Stimulated activated naive CD8-positive, alpha-beta T cell treated with anti-CD3 and anti-CD28 coated beads, Interleukin-15, Interleukin-2, amounts not matched to agents 100 ng/mL and 50 ng/mL, for 24 hours (primary cell): ENCODE measurements at regions not wholly inside any gene's neighbourhood (a gene's known extent, or its start where the extent isn't known, plus 50 kb on each side); places are given as distances from the start of the nearest gene placed in this dataset.
"Not testable (repeated sequence)": the region's sequence is repeated elsewhere in the genome, so short reads cannot be mapped to it uniquely, and the experiment has no call there.

Experiments used
- H3K27ac Mint-ChIP-seq: one replicate; pipeline ENCODE4 v1.8.0; 2021; ENCODE audit warnings: mild to moderate bottlenecking, mixed read lengths
- H3K27me3 Mint-ChIP-seq: one replicate; pipeline ENCODE4 v1.8.0; 2021; ENCODE audit warnings: mixed read lengths
- H3K36me3 Mint-ChIP-seq: one replicate; pipeline ENCODE4 v1.8.0; 2021; ENCODE audit warnings: low read depth, mixed read lengths
- H3K4me1 Mint-ChIP-seq: one replicate; pipeline ENCODE4 v1.8.0; 2021; ENCODE audit warnings: low read depth, mixed read lengths
- H3K4me3 Mint-ChIP-seq: one replicate; pipeline ENCODE4 v1.8.0; 2021; ENCODE audit warnings: mild to moderate bottlenecking, mixed read lengths
- H3K9me3 Mint-ChIP-seq: one replicate; pipeline ENCODE4 v1.8.0; 2021; ENCODE audit warnings: mixed read lengths

- no peaks in the 10 kb centered on the region for H3K36me3 Mint-ChIP-seq
- H3K27me3 Mint-ChIP-seq: no peaks in the 10 kb centered on the region
- no peaks in the 10 kb centered on the region for H3K4me1 Mint-ChIP-seq
- no peak overlapping the region for H3K27ac Mint-ChIP-seq
- H3K4me3 Mint-ChIP-seq: no peak overlapping the region
- peaks cover 25% of the 10 kb centered on the region for H3K9me3 Mint-ChIP-seq
These were observed 783.8 kb downstream of the SORCS1 start for GRCh38 chr10:106380706-106381105.

- no peak overlapping the region for H3K27ac Mint-ChIP-seq
- no peaks in the 10 kb centered on the region for H3K4me1 Mint-ChIP-seq
- no peaks in the 10 kb centered on the region for H3K27me3 Mint-ChIP-seq
- H3K36me3 Mint-ChIP-seq: no peaks in the 10 kb centered on the region
- no peak overlapping the region for H3K4me3 Mint-ChIP-seq
- peaks cover 22% of the 10 kb centered on the region for H3K9me3 Mint-ChIP-seq
These were observed 786.3 kb downstream of the SORCS1 start for GRCh38 chr10:106378251-106378650.

GRCh38 chr10:106370751-106371150, 793.8 kb downstream of the SORCS1 start:
- no peak overlapping the region for H3K4me3 Mint-ChIP-seq
- H3K36me3 Mint-ChIP-seq: no peaks in the 10 kb centered on the region
- no peaks in the 10 kb centered on the region for H3K9me3 Mint-ChIP-seq
- H3K27ac Mint-ChIP-seq: no peak overlapping the region
- H3K4me1 Mint-ChIP-seq: no peaks in the 10 kb centered on the region
- H3K27me3 Mint-ChIP-seq: peaks cover 3% of the 10 kb centered on the region

- H3K36me3 Mint-ChIP-seq: no peaks in the 10 kb centered on the region
- no peaks in the 10 kb centered on the region for H3K27me3 Mint-ChIP-seq
- no peak overlapping the region for H3K4me3 Mint-ChIP-seq
- peaks cover 4% of the 10 kb centered on the region for H3K9me3 Mint-ChIP-seq
- no peaks in the 10 kb centered on the region for H3K4me1 Mint-ChIP-seq
- no peak overlapping the region for H3K27ac Mint-ChIP-seq
These were observed 803.6 kb downstream of the SORCS1 start for GRCh38 chr10:106360870-106361269.

- Mint-ChIP-seq H3K9me3 (peaks cover 9% of the 10 kb centered on the region), H3K4me1 (no peaks in the 10 kb centered on the region), H3K27ac (no peak overlapping the region), H3K27me3 (no peaks in the 10 kb centered on the region), H3K36me3 (no peaks in the 10 kb centered on the region), H3K4me3 (no peak overlapping the region)
These were observed 809.1 kb downstream of the SORCS1 start for GRCh38 chr10:106355450-106355849.

GRCh38 chr10:106348933-106349332, 815.6 kb downstream of the SORCS1 start:
- no peaks in the 10 kb centered on the region for H3K4me1 Mint-ChIP-seq
- peaks cover 9% of the 10 kb centered on the region for H3K9me3 Mint-ChIP-seq
- no peaks in the 10 kb centered on the region for H3K36me3 Mint-ChIP-seq
- H3K27ac Mint-ChIP-seq: no peak overlapping the region
- no peak overlapping the region for H3K4me3 Mint-ChIP-seq
- no peaks in the 10 kb centered on the region for H3K27me3 Mint-ChIP-seq

GRCh38 chr10:106347547-106347946, 817.0 kb downstream of the SORCS1 start:
- Mint-ChIP-seq H3K36me3 (no peaks in the 10 kb centered on the region), H3K27ac (no peak overlapping the region), H3K4me3 (no peak overlapping the region), H3K4me1 (no peaks in the 10 kb centered on the region), H3K9me3 (peaks cover 9% of the 10 kb centered on the region), H3K27me3 (no peaks in the 10 kb centered on the region)

GRCh38 chr10:106343539-106343938, 821.0 kb downstream of the SORCS1 start:
- H3K27me3 Mint-ChIP-seq, H3K4me1 Mint-ChIP-seq, H3K9me3 Mint-ChIP-seq: not testable (repeated sequence)

GRCh38 chr10:106341356-106341755, 823.1 kb downstream of the SORCS1 start:
- Mint-ChIP-seq H3K36me3 (no peaks in the 10 kb centered on the region), H3K4me3 (no peak overlapping the region), H3K9me3 (no peaks in the 10 kb centered on the region), H3K4me1 (no peaks in the 10 kb centered on the region), H3K27me3 (no peaks in the 10 kb centered on the region), H3K27ac (no peak overlapping the region)

More at GRCh38 chr10:106343539-106343938, 821.0 kb downstream of the SORCS1 start:
- H3K4me3 Mint-ChIP-seq, H3K27ac Mint-ChIP-seq, H3K36me3 Mint-ChIP-seq: not testable (repeated sequence)

GRCh38 chr10:106338486-106338885, 826.0 kb downstream of the SORCS1 start:
- Mint-ChIP-seq H3K27me3 (no peaks in the 10 kb centered on the region), H3K9me3 (no peaks in the 10 kb centered on the region), H3K4me1 (no peaks in the 10 kb centered on the region), H3K4me3 (no peak overlapping the region), H3K27ac (no peak overlapping the region), H3K36me3 (no peaks in the 10 kb centered on the region)

- H3K4me1 Mint-ChIP-seq: no peaks in the 10 kb centered on the region
- H3K9me3 Mint-ChIP-seq: no peaks in the 10 kb centered on the region
- no peak overlapping the region for H3K27ac Mint-ChIP-seq
- no peak overlapping the region for H3K4me3 Mint-ChIP-seq
- no peaks in the 10 kb centered on the region for H3K27me3 Mint-ChIP-seq
- H3K36me3 Mint-ChIP-seq: no peaks in the 10 kb centered on the region
These were observed 827.6 kb downstream of the SORCS1 start for GRCh38 chr10:106336874-106337273.

GRCh38 chr10:106327747-106328146, 836.8 kb downstream of the SORCS1 start:
- Mint-ChIP-seq H3K4me1 (no peaks in the 10 kb centered on the region), H3K27me3 (no peaks in the 10 kb centered on the region), H3K9me3 (peaks cover 19% of the 10 kb centered on the region), H3K27ac (no peak overlapping the region), H3K36me3 (no peaks in the 10 kb centered on the region), H3K4me3 (no peak overlapping the region)

GRCh38 chr10:106320876-106321275, 843.6 kb downstream of the SORCS1 start:
- H3K4me3 Mint-ChIP-seq: no peak overlapping the region
- H3K4me1 Mint-ChIP-seq: no peaks in the 10 kb centered on the region
- H3K9me3 Mint-ChIP-seq: peaks cover 5% of the 10 kb centered on the region
- H3K36me3 Mint-ChIP-seq: no peaks in the 10 kb centered on the region
- H3K27ac Mint-ChIP-seq: no peak overlapping the region
- H3K27me3 Mint-ChIP-seq: no peaks in the 10 kb centered on the region

GRCh38 chr10:106320078-106320477, 844.4 kb downstream of the SORCS1 start:
- no peaks in the 10 kb centered on the region for H3K36me3 Mint-ChIP-seq
- H3K4me1 Mint-ChIP-seq: no peaks in the 10 kb centered on the region
- no peak overlapping the region for H3K4me3 Mint-ChIP-seq
- H3K9me3 Mint-ChIP-seq: peaks cover 3% of the 10 kb centered on the region
- H3K27ac Mint-ChIP-seq: no peak overlapping the region
- H3K27me3 Mint-ChIP-seq: no peaks in the 10 kb centered on the region

GRCh38 chr10:106317554-106317953, 847.0 kb downstream of the SORCS1 start:
- H3K27ac Mint-ChIP-seq: no peak overlapping the region
- H3K36me3 Mint-ChIP-seq: no peaks in the 10 kb centered on the region
- no peaks in the 10 kb centered on the region for H3K27me3 Mint-ChIP-seq
- no peaks in the 10 kb centered on the region for H3K4me1 Mint-ChIP-seq
- peaks cover 3% of the 10 kb centered on the region for H3K9me3 Mint-ChIP-seq
- no peak overlapping the region for H3K4me3 Mint-ChIP-seq

- H3K27me3 Mint-ChIP-seq: no peaks in the 10 kb centered on the region
- peaks cover 8% of the 10 kb centered on the region for H3K9me3 Mint-ChIP-seq
- no peaks in the 10 kb centered on the region for H3K4me1 Mint-ChIP-seq
- H3K27ac Mint-ChIP-seq: no peak overlapping the region
- no peaks in the 10 kb centered on the region for H3K36me3 Mint-ChIP-seq
- no peak overlapping the region for H3K4me3 Mint-ChIP-seq
These were observed 851.5 kb downstream of the SORCS1 start for GRCh38 chr10:106313041-106313440.
